T-helper 2 cell treated with Interferon-gamma antibody and Interleukin-4, amounts not matched to agents 5 μg/mL and 100 μg/mL, for 36 hours (primary cell): ENCODE measurements at regions not wholly inside any gene's neighbourhood (a gene's known extent, or its start where the extent isn't known, plus 50 kb on each side); places are given as distances from the start of the nearest gene placed in this dataset.

Experiments
- DNase-seq: peaks from one replicate; pipeline ENCODE4 v3.0.0; 2021; ENCODE audit warnings: low spot score
- H3K27ac Mint-ChIP-seq: one replicate; pipeline ENCODE4 v1.8.0; 2021; ENCODE audit warnings: mild to moderate bottlenecking, mixed read lengths
- H3K27me3 Mint-ChIP-seq: one replicate; pipeline ENCODE4 v1.8.0; 2021; ENCODE audit warnings: low read depth, mixed read lengths
- H3K36me3 Mint-ChIP-seq: one replicate; pipeline ENCODE4 v1.8.0; 2021; ENCODE audit warnings: low read depth, mixed read lengths
- H3K4me1 Mint-ChIP-seq: one replicate; pipeline ENCODE4 v1.8.0; 2021; ENCODE audit warnings: low read depth, mixed read lengths
- H3K4me3 Mint-ChIP-seq: one replicate; pipeline ENCODE4 v1.8.0; 2022; ENCODE audit warnings: mild to moderate bottlenecking, moderate library complexity, mixed read lengths
- H3K9me3 Mint-ChIP-seq: one replicate; pipeline ENCODE4 v1.8.0; 2021; ENCODE audit warnings: mixed read lengths

- no peak for DNase-seq
- Mint-ChIP-seq H3K27ac (no peak overlapping the region), H3K36me3 (no peaks in the 10 kb centered on the region), H3K27me3 (no peaks in the 10 kb centered on the region), H3K9me3 (no peaks in the 10 kb centered on the region), H3K4me3 (peak overlapping the region; percentile 25), H3K4me1 (peaks cover 13% of the 10 kb centered on the region)
These were observed 86.2 kb upstream of the SSTR1 start for GRCh38 chr14:38121320-38122020.

GRCh38 chr14:38122241-38122640 is 85.5 kb upstream of the SSTR1 start:
- no peak overlapping the region for H3K27ac Mint-ChIP-seq
- no peaks in the 10 kb centered on the region for H3K9me3 Mint-ChIP-seq

GRCh38 chr14:38124506-38124905 is 83.2 kb upstream of the SSTR1 start:
- no peaks in the 10 kb centered on the region for H3K27me3 Mint-ChIP-seq
- H3K9me3 Mint-ChIP-seq, result no peaks in the 10 kb centered on the region
- no peak for DNase-seq
- no peaks in the 10 kb centered on the region for H3K36me3 Mint-ChIP-seq
- no peak overlapping the region for H3K27ac Mint-ChIP-seq
- H3K4me3 Mint-ChIP-seq, result no peak overlapping the region
- peaks cover 13% of the 10 kb centered on the region for H3K4me1 Mint-ChIP-seq

More at GRCh38 chr14:38122241-38122640, 85.5 kb upstream of the SSTR1 start:
- Mint-ChIP-seq H3K4me3 (no peak overlapping the region), H3K36me3 (no peaks in the 10 kb centered on the region), H3K27me3 (no peaks in the 10 kb centered on the region), H3K4me1 (peaks cover 13% of the 10 kb centered on the region)
- DNase-seq, result no peak

GRCh38 chr14:38125481-38126037 is 82.1 kb upstream of the SSTR1 start:
- no peaks in the 10 kb centered on the region for H3K9me3 Mint-ChIP-seq

GRCh38 chr14:38127356-38127755 is 80.3 kb upstream of the SSTR1 start:
- DNase-seq, result no peak
- H3K4me3 Mint-ChIP-seq, result no peak overlapping the region
- H3K27ac Mint-ChIP-seq, result no peak overlapping the region
- no peaks in the 10 kb centered on the region for H3K27me3 Mint-ChIP-seq
- H3K36me3 Mint-ChIP-seq, result no peaks in the 10 kb centered on the region
- H3K9me3 Mint-ChIP-seq, result no peaks in the 10 kb centered on the region
- peaks cover 5% of the 10 kb centered on the region for H3K4me1 Mint-ChIP-seq

More at GRCh38 chr14:38125481-38126037, 82.1 kb upstream of the SSTR1 start:
- Mint-ChIP-seq H3K4me1 (peaks cover 11% of the 10 kb centered on the region), H3K27me3 (no peaks in the 10 kb centered on the region), H3K27ac (no peak overlapping the region), H3K4me3 (no peak overlapping the region), H3K36me3 (no peaks in the 10 kb centered on the region)
- no peak for DNase-seq

DNA sequence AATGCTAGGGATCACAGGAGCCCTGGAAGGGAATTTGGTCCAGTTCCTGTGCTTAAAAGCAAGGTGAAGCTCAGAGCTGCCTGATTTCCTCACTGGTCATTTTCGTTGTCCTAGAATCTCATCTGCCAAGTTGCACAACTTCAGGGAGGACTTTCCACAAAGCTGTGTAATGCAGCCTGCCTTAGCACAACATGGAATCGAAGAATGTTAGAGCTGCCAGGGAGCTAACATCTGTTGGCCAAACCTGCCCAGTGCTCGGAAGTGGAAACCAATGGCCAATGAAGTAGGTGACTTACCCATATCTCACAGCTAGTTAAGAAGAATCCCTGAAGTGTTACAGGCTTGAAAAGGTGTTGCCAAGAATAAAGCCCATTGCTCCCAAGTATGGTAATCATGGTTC is 79.9 kb upstream of the SSTR1 start:
- DNase-seq, result no peak
- H3K27ac Mint-ChIP-seq, result no peak overlapping the region
- no peaks in the 10 kb centered on the region for H3K27me3 Mint-ChIP-seq

GRCh38 chr14:38128640-38129039 is 79.1 kb upstream of the SSTR1 start:
- no peak overlapping the region for H3K4me3 Mint-ChIP-seq
- DNase-seq, result no peak
- no peaks in the 10 kb centered on the region for H3K36me3 Mint-ChIP-seq
- no peaks in the 10 kb centered on the region for H3K27me3 Mint-ChIP-seq
- no peak overlapping the region for H3K27ac Mint-ChIP-seq
- peaks cover 5% of the 10 kb centered on the region for H3K4me1 Mint-ChIP-seq
- no peaks in the 10 kb centered on the region for H3K9me3 Mint-ChIP-seq

More for the DNA sequence above, 79.9 kb upstream of the SSTR1 start:
- Mint-ChIP-seq H3K36me3 (no peaks in the 10 kb centered on the region), H3K4me1 (peaks cover 5% of the 10 kb centered on the region), H3K9me3 (no peaks in the 10 kb centered on the region), H3K4me3 (no peak overlapping the region)

GRCh38 chr14:38129192-38129591 is 78.5 kb upstream of the SSTR1 start:
- no peak for DNase-seq
- Mint-ChIP-seq H3K9me3 (no peaks in the 10 kb centered on the region), H3K4me1 (peaks cover 5% of the 10 kb centered on the region), H3K4me3 (no peak overlapping the region), H3K27me3 (no peaks in the 10 kb centered on the region), H3K36me3 (no peaks in the 10 kb centered on the region), H3K27ac (no peak overlapping the region)

DNA sequence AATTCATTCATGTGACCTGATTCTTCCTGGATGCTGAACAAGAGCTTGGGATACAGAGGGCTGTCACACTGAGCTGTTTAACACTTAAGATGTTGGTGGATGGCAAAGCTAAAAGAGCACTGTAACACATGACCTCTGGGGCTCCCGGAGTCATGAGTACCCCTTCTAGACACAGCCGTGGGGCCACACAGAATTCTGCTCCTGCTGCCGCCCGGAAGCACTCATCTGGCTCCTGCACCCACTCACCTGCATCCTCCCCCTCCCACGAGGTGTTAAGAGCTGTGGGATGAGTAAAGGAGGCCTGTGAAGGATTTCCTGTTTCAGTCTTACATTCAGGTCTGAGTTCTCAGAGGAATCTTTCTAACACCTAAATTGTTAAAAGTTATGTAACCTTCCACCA is 78.0 kb upstream of the SSTR1 start:
- H3K4me3 Mint-ChIP-seq, result no peak overlapping the region
- H3K4me1 Mint-ChIP-seq, result peaks cover 3% of the 10 kb centered on the region
- H3K36me3 Mint-ChIP-seq, result no peaks in the 10 kb centered on the region
- H3K27me3 Mint-ChIP-seq, result no peaks in the 10 kb centered on the region
- no peak overlapping the region for H3K27ac Mint-ChIP-seq
- DNase-seq, result peak; percentile 7
- no peaks in the 10 kb centered on the region for H3K9me3 Mint-ChIP-seq

- Mint-ChIP-seq H3K27ac (no peak overlapping the region), H3K4me1 (no peaks in the 10 kb centered on the region), H3K36me3 (no peaks in the 10 kb centered on the region), H3K27me3 (no peaks in the 10 kb centered on the region), H3K9me3 (no peaks in the 10 kb centered on the region), H3K4me3 (no peak overlapping the region)
- DNase-seq, result no peak
These were observed 73.2 kb upstream of the SSTR1 start for GRCh38 chr14:38134416-38135030.

- Mint-ChIP-seq H3K27me3 (no peaks in the 10 kb centered on the region), H3K4me1 (no peaks in the 10 kb centered on the region), H3K36me3 (no peaks in the 10 kb centered on the region), H3K27ac (no peak overlapping the region), H3K4me3 (no peak overlapping the region), H3K9me3 (no peaks in the 10 kb centered on the region)
- DNase-seq, result no peak
These were observed 72.4 kb upstream of the SSTR1 start for GRCh38 chr14:38135106-38135867.

DNA sequence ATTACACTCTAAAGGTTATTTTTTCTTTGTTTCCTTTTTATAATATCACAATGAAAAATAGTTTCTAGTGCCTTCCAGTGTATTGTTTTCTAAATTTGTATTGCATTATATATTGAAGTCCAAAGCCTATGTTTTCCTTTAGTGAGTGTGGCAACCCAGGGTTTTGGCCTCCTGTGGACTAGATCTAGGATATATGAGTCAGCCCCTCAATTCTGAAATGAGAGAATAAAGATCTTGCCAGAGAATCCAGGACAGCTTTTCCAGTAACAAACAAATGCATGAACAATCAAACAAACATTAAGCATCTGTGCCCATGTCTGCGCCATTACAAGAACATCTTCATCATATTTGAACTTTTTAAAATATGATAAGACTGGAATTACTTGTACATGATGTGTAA is 70.7 kb upstream of the SSTR1 start:
- no peaks in the 10 kb centered on the region for H3K9me3 Mint-ChIP-seq
- no peak for DNase-seq
- no peaks in the 10 kb centered on the region for H3K4me1 Mint-ChIP-seq
- no peaks in the 10 kb centered on the region for H3K36me3 Mint-ChIP-seq
- no peaks in the 10 kb centered on the region for H3K27me3 Mint-ChIP-seq
- H3K4me3 Mint-ChIP-seq, result no peak overlapping the region
- H3K27ac Mint-ChIP-seq, result no peak overlapping the region

DNA sequence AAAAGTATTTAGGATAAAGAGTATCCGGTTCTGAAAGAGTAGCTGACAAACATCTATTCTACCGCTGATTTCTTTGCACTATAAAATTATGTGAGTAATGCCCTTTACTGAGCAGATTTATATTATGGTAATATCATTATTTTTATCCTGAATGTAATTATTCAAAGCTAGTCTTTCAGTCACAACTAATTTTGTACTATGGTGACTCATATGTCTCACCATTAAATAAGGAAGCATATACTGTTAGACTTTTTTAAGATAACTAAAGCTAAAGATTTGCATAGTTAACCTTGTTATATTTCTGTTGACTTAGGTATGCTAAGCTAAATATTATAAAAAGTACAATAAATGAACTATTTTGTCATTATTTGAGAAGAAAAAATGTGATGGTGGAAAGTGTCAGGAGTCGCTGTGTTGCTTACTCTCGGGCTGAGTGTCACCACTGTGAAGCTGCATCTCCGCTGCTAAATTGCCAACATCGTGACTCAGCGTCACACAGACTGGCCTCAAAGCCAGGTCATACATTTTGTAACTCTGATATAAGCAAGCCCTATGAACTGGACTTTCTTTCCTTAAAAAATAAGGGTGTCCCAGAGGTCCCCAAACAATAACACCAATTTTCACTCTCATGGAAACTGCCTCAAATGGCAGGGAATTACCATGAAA is 69.1 kb upstream of the SSTR1 start:
- H3K9me3 Mint-ChIP-seq, result no peaks in the 10 kb centered on the region
- H3K4me1 Mint-ChIP-seq, result no peaks in the 10 kb centered on the region
- H3K4me3 Mint-ChIP-seq, result no peak overlapping the region
- no peak overlapping the region for H3K27ac Mint-ChIP-seq
- H3K36me3 Mint-ChIP-seq, result no peaks in the 10 kb centered on the region
- no peaks in the 10 kb centered on the region for H3K27me3 Mint-ChIP-seq
- DNase-seq, result no peak

- Mint-ChIP-seq H3K4me1 (peaks cover 2% of the 10 kb centered on the region), H3K4me3 (no peak overlapping the region), H3K9me3 (no peaks in the 10 kb centered on the region), H3K27ac (no peak overlapping the region), H3K27me3 (no peaks in the 10 kb centered on the region), H3K36me3 (no peaks in the 10 kb centered on the region)
- no peak for DNase-seq
These were observed 67.8 kb upstream of the SSTR1 start for GRCh38 chr14:38139926-38140325.
